ENCODE measurements at regions not wholly inside any gene's neighbourhood (a gene's known extent, or its start where the extent isn't known, plus 50 kb on each side); places are given as distances from the start of the nearest gene placed in this dataset.
"Not testable (repeated sequence)": the region's sequence is repeated elsewhere in the genome, so short reads cannot be mapped to it uniquely, and the experiment has no call there.

DNA sequence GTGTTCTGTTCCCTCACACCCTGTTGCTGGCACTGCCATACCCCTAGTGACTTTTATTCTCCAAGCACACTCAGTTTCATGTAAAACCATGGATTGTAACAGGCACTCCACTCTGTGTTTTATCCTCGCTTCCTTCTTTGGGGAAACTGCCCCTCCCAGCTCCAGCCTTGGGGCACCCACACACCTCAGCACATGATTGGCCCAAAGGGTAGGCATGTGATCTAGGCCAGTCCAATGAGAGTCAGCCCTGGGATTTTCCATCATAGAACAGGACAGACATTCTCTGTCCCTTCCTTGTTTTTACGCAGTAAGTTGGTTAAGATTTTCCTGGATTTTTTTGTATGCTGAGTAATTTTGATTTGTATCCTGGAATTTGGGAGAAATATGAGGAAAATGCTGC, 115.4 kb downstream of the C16orf95 start:
- H3K4me3 ChIP-seq (ENCODE audit: low read depth, low read length) = no peak overlapping the region
- TF ChIP-seq, protein P1, sequence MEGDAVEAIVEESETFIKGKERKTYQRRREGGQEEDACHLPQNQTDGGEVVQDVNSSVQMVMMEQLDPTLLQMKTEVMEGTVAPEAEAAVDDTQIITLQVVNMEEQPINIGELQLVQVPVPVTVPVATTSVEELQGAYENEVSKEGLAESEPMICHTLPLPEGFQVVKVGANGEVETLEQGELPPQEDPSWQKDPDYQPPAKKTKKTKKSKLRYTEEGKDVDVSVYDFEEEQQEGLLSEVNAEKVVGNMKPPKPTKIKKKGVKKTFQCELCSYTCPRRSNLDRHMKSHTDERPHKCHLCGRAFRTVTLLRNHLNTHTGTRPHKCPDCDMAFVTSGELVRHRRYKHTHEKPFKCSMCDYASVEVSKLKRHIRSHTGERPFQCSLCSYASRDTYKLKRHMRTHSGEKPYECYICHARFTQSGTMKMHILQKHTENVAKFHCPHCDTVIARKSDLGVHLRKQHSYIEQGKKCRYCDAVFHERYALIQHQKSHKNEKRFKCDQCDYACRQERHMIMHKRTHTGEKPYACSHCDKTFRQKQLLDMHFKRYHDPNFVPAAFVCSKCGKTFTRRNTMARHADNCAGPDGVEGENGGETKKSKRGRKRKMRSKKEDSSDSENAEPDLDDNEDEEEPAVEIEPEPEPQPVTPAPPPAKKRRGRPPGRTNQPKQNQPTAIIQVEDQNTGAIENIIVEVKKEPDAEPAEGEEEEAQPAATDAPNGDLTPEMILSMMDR (IDR thresholded peaks at IDR 0.05; ENCODE audit: insufficient read depth, low read depth, low read length, missing control alignments) = no peak
- DNase-seq (ENCODE audit: low read depth) = no peak

DNA sequence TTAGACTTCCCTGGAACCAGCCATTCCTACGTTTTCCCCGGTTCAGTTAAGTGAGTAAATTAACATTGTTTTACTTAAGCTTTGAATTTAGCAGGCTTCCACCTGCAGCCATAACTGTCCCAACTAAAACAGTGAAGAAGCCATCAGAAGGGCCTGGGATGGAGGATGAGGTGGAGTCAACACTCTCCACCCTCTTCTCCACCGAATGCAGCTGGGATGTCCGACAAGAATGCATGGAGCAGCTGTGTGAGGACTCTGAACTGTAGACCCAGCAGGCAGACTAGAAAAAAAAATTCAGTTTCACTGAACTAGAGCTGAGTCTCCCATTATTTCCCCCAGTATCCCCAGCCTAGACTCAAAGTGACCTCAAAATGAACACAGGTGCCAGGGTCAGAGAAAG, 114.8 kb downstream of the C16orf95 start:
- DNase-seq (ENCODE audit: low read depth) = no peak
- H3K4me3 ChIP-seq (ENCODE audit: low read depth, low read length) = no peak overlapping the region
- TF ChIP-seq, protein P1 (IDR thresholded peaks at IDR 0.05; ENCODE audit: insufficient read depth, low read depth, low read length, missing control alignments) = no peak

DNA sequence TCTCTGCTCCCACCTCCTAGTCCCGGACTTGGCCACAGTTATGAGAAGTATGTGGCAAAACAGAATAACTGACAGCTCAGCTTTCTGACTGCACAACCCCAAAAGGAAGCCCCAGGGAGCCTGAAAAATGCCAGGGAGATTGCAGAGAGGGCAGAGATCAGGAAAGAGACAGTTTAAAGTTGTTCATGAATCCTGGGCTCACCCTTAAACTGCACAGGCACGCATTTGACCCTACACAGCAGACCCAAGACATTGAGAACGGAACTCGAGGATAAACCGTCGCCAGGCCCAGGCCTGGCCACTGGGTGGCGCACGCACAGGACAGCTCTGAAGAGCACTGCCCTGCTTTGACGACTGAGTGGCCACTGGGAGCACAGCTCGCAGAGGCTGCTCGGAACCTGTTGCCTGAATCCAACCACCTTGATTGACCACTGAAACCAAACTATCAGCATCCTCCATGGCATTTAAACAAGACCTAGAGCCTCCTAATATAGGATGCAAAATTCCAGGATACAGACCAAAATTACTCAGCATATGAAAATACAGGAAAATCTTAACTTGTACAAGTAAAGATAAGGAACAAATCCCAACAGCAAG, 114.0 kb downstream of the C16orf95 start:
- H3K4me3 ChIP-seq (ENCODE audit: low read depth, low read length) = no peak overlapping the region
- TF ChIP-seq, protein P1 (IDR thresholded peaks at IDR 0.05; ENCODE audit: insufficient read depth, low read depth, low read length, missing control alignments) = peak; percentile 77
- DNase-seq (ENCODE audit: low read depth) = peak; percentile 52

DNA sequence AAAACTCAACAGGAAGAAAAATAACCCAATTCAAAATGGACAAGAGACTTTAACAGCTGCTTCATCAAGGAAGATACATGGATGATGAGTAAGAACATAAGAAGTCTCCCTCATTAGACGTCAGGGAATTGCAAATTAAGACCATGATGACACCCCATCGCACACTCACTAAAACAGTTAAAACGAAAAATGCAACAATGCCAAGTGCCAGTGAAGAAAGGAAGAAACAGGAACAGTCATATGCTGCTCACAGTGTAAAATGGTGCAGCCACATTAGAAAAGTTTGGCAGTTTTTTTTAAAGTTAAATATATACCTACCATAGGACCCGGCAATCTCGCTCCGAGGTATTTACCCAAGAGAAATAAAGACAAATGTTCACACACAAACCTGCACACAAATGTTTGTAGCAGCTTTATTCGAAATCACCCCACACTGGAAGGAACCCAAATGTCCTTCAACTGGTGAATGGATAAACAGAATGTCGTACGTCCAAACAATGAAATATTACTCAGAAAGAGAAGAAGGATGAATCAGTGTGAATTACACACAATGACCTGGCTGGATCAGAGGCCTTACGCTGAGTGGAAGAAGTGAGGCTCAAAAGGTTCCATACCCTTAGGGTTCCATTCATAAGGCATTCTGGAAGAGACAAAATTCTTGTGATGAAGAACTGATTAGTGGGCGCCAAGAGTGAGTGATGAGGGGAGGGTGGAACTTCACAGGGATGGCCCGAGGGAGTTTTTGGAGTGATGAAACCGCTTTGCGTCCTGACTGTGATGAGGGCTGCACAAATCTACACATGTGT, 110.3 kb downstream of the C16orf95 start:
- no peak for DNase-seq (ENCODE audit: low read depth)
- TF ChIP-seq, protein P1 (IDR thresholded peaks at IDR 0.05; ENCODE audit: insufficient read depth, low read depth, low read length, missing control alignments) = no peak
- no peak overlapping the region for H3K4me3 ChIP-seq (ENCODE audit: low read depth, low read length)

DNA sequence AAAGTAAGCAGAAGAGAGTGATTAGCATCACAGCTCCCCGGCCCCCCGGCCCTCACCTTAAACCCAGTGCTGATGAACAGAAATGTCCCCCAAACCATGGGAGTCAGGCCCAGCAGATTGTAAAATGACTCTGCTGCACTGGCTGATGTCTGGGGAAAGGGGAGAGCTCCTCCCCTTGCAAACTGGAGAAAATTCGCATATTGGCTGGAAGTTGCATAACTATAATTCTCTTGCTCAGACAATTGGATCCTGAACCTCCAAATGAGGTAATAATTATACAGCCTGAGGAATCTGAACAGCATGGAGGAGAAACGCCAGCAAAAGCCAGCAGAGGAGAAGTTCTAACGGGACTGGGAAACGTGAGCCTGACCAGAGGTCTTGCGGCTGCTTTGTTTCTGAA, 109.7 kb downstream of the C16orf95 start:
- no peak for DNase-seq (ENCODE audit: low read depth)
- no peak overlapping the region for H3K4me3 ChIP-seq (ENCODE audit: low read depth, low read length)
- TF ChIP-seq, protein P1 (IDR thresholded peaks at IDR 0.05; ENCODE audit: insufficient read depth, low read depth, low read length, missing control alignments) = no peak

DNA sequence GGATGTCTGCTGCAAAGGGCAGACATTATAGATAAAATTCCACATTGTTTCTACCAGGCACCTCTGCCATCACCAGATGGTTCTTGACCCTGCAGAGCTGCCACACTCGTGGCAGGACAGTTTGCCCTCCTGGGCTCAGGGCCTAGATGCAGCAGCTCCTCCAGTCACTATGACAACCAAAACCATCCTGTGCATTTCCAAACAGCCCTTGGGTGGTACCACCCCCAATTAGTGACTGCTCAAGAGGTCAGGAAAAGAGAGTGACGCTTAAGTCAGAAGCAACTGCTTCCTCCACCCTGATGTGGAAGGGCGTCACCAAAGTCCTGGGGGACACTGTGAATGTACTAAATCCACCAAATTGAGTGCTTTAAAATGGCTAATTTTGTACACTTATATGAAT, 109.2 kb downstream of the C16orf95 start:
- TF ChIP-seq, protein P1 (IDR thresholded peaks at IDR 0.05; ENCODE audit: insufficient read depth, low read depth, low read length, missing control alignments) = no peak
- no peak for DNase-seq (ENCODE audit: low read depth)
- H3K4me3 ChIP-seq (ENCODE audit: low read depth, low read length) = no peak overlapping the region

DNA sequence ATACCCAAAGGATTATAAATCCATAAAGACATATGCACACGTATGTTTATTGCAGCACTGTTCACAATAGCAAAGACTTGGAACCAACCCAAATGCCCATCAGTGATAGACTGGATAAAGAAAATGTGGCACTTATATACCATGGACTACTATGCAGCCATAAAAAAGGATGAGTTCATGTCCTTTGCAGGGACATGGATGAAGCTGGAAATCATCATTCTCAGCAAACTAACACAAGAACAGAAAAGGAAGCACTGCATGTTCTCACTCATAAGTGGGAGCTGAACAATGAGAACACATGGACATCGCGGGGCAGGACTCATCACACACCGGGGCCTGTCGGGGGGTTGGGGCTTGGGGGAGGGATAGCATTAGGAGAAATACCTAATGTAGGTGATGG, 108.2 kb downstream of the C16orf95 start:
- H3K4me3 ChIP-seq (ENCODE audit: low read depth, low read length); DNase-seq (ENCODE audit: low read depth): not testable (repeated sequence)

Data from GM12865 (cell line).